Stimulated activated CD4-positive, alpha-beta T cell treated with anti-CD3 and anti-CD28 coated beads, Interleukin-2, amount 100 ng/mL, for 24 hours (primary cell): ENCODE measurements at regions not wholly inside any gene's neighbourhood (a gene's known extent, or its start where the extent isn't known, plus 50 kb on each side); places are given as distances from the start of the nearest gene placed in this dataset.

Experiments used
- DNase-seq, 2 donors: peaks; one replicate each; pipeline ENCODE4 v3.0.0-alpha.2; 2020

GRCh38 chr3:13954741-13955483 is 75.0 kb upstream of the WNT7A start:
- DNase-seq, result no peak

- no peak for DNase-seq
These were observed 74.4 kb upstream of the WNT7A start for GRCh38 chr3:13954266-13954665.

- no peak for DNase-seq
These were observed 71.3 kb upstream of the WNT7A start for GRCh38 chr3:13951184-13951583.

GRCh38 chr3:13950042-13950441 is 70.2 kb upstream of the WNT7A start:
- DNase-seq, result no peak

GRCh38 chr3:13947912-13948311 is 68.0 kb upstream of the WNT7A start:
- DNase-seq, result no peak

GRCh38 chr3:13939206-13939605 is 59.3 kb upstream of the WNT7A start:
- no peak for DNase-seq

GRCh38 chr3:13937131-13937530 is 57.3 kb upstream of the WNT7A start:
- DNase-seq, result no peak

- DNase-seq, result no peak
These were observed 55.7 kb upstream of the WNT7A start for GRCh38 chr3:13935494-13936094.

- no peak for DNase-seq
These were observed 54.9 kb upstream of the WNT7A start for GRCh38 chr3:13934813-13935212.

GRCh38 chr3:13934315-13934714 is 54.4 kb upstream of the WNT7A start:
- no peak for DNase-seq

GRCh38 chr3:13932578-13933295 is 52.9 kb upstream of the WNT7A start:
- peak in 1 of 2 donors; percentile 20 for DNase-seq

- DNase-seq, result no peak
These were observed 51.3 kb upstream of the WNT7A start for GRCh38 chr3:13931172-13931571.
